Testis (tissue), 2 donors: ENCODE measurements at regions not wholly inside any gene's neighbourhood (a gene's known extent, or its start where the extent isn't known, plus 50 kb on each side); places are given as distances from the start of the nearest gene placed in this dataset.

Source experiments
- DNase-seq: peaks from one replicate; pipeline ENCODE4 v3.0.0-alpha.2; 2019
- H3K27ac ChIP-seq, 2 donors: fragments of 200-600 bp; sonication (generic); one replicate each; pipeline ENCODE4 v1.5.1; 2019
- H3K27me3 ChIP-seq: fragments of 200-600 bp; sonication (generic); one replicate; pipeline ENCODE4 v1.5.1; 2019
- H3K36me3 ChIP-seq: fragments of 200-600 bp; sonication (generic); one replicate; pipeline ENCODE4 v1.5.1; 2017; ENCODE audit warnings: low read depth; ENCODE audit errors: missing control alignments
- H3K4me1 ChIP-seq: fragments of 200-600 bp; sonication (generic); one replicate; pipeline ENCODE4 v1.5.1; 2019
- H3K4me3 ChIP-seq, 2 donors: fragments of 200-600 bp; sonication (generic); one replicate each; pipeline ENCODE4 v1.5.1; 2017 to 2019
- H3K9me3 ChIP-seq: fragments of 200-600 bp; sonication (generic); one replicate; pipeline ENCODE4 v1.5.1; 2017
- POLR2A ChIP-seq: fragments of 450-650 bp; IDR thresholded peaks from one replicate; pipeline ENCODE4 v1.6.1; 2017; ENCODE audit warnings: antibody characterized with exemption, mild to moderate bottlenecking, moderate library complexity
- WGBS, 2 donors: methylation state at CpG; one replicate each; pipeline ENCODE4 v1.1.5; 2018; 5-methylcytosine and 5-hydroxymethylcytosine counted together
- intact Hi-C: fragments of 100-400 bp; cut with DNase I; formaldehyde crosslinking; loops from one replicate; pipeline ENCODE4 v1.15.1; 2023; ENCODE audit warnings: low total_unique reads
- TF ChIP-seq, protein P1 (sequence below), 3 experiments: fragments of 450-650 bp in 2 of 3; fragments of 200-600 bp in 1 of 3; sonication (generic) in 1 of 3; IDR thresholded peaks; one replicate each; pipeline ENCODE4 v1.5.1; 2016 to 2019; ENCODE audit warnings: antibody characterized with exemption in 3 of 3, mild to moderate bottlenecking in 2 of 3, moderate library complexity in 1 of 3

DNA sequence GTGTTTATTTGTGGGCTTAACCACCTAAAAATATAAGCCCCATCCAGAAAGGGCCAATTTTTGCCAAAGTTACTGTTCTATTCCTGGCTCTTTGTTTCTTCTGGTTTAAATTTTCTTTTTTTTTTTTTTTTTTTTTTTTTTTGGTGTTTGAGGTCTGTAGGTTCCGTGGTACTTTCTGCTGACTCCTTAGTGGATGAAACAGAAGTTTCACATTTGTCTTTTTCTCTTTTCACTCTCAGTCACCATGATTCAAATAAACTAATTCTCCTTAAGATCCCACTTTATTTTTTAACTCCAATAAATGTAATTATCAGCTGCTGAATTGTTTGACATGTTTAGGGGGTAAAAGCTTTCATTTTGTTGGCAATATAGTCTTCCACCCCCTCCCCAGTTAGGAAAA lies 322.3 kb downstream of the CHRM3 start:
- no peaks in the 10 kb centered on the region for H3K9me3 ChIP-seq
- H3K36me3 ChIP-seq, result no peaks in the 10 kb centered on the region
- H3K4me3 ChIP-seq, result no peak overlapping the region
- intact Hi-C loops, result no loop called here
- TF ChIP-seq, protein P1, sequence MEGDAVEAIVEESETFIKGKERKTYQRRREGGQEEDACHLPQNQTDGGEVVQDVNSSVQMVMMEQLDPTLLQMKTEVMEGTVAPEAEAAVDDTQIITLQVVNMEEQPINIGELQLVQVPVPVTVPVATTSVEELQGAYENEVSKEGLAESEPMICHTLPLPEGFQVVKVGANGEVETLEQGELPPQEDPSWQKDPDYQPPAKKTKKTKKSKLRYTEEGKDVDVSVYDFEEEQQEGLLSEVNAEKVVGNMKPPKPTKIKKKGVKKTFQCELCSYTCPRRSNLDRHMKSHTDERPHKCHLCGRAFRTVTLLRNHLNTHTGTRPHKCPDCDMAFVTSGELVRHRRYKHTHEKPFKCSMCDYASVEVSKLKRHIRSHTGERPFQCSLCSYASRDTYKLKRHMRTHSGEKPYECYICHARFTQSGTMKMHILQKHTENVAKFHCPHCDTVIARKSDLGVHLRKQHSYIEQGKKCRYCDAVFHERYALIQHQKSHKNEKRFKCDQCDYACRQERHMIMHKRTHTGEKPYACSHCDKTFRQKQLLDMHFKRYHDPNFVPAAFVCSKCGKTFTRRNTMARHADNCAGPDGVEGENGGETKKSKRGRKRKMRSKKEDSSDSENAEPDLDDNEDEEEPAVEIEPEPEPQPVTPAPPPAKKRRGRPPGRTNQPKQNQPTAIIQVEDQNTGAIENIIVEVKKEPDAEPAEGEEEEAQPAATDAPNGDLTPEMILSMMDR (IDR thresholded peaks at IDR 0.05), result no peak
- no peak for TF ChIP-seq POLR2A
- H3K27ac ChIP-seq, result no peak overlapping the region
- WGBS, 2 donors, result 72 to 88% methylated on average over 1 of the region's 1 CpG
- DNase-seq, result no peak
- no peaks in the 10 kb centered on the region for H3K27me3 ChIP-seq
- no peaks in the 10 kb centered on the region for H3K4me1 ChIP-seq

DNA sequence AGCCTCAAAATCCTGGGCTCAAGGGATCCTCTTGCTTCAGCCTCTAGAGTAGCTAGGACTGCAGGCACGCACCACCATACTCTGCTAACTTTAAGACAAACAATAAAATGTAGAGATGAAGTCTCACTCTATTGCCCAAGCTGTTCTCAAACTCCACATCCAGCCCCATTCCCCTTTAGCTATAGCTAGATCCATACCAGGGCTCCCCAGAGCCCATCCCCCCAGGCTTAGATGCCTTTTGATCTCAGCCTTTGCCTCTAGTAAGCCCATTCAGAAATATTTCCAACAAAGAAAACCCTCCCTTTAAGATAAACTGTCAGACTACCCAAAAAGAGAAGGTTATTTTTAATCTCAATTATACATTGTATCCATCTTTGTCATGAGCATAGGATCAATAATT lies 325.4 kb downstream of the CHRM3 start:
- Histone ChIP-seq H3K9me3 (no peaks in the 10 kb centered on the region), H3K27ac (no peak overlapping the region), H3K27me3 (no peaks in the 10 kb centered on the region), H3K4me1 (no peaks in the 10 kb centered on the region), H3K4me3 (no peak overlapping the region), H3K36me3 (no peaks in the 10 kb centered on the region)
- intact Hi-C loops, result no loop called here
- WGBS, 2 donors, result 94 to 100% methylated on average over 1 of the region's 1 CpG
- no peak for DNase-seq
- TF ChIP-seq, protein P1 (IDR thresholded peaks at IDR 0.05), result no peak
- no peak for TF ChIP-seq POLR2A

- Histone ChIP-seq H3K4me3 (no peak overlapping the region), H3K27me3 (no peaks in the 10 kb centered on the region), H3K9me3 (no peaks in the 10 kb centered on the region), H3K4me1 (no peaks in the 10 kb centered on the region), H3K27ac (no peak overlapping the region), H3K36me3 (no peaks in the 10 kb centered on the region)
- TF ChIP-seq POLR2A, result no peak
- TF ChIP-seq, protein P1 (IDR thresholded peaks at IDR 0.05), result no peak
- no peak for DNase-seq
- intact Hi-C loops, result no loop called here
- 76 to 79% methylated on average over 8 of the region's 8 CpGs for WGBS, 2 donors
Measured at GRCh38 chr1:239717097-239717917, 330.9 kb downstream of the CHRM3 start.

GRCh38 chr1:239717918-239718184 lies 331.5 kb downstream of the CHRM3 start:
- TF ChIP-seq, protein P1 (IDR thresholded peaks at IDR 0.05), result no peak
- TF ChIP-seq POLR2A, result no peak
- H3K36me3 ChIP-seq, result no peaks in the 10 kb centered on the region
- H3K4me1 ChIP-seq, result no peaks in the 10 kb centered on the region
- no peaks in the 10 kb centered on the region for H3K27me3 ChIP-seq
- WGBS, 2 donors, result 84 to 94% methylated on average over 1 of the region's 1 CpG
- no peak overlapping the region for H3K4me3 ChIP-seq
- intact Hi-C loops, result no loop called here
- DNase-seq, result no peak
- no peak overlapping the region for H3K27ac ChIP-seq
- H3K9me3 ChIP-seq, result no peaks in the 10 kb centered on the region

DNA sequence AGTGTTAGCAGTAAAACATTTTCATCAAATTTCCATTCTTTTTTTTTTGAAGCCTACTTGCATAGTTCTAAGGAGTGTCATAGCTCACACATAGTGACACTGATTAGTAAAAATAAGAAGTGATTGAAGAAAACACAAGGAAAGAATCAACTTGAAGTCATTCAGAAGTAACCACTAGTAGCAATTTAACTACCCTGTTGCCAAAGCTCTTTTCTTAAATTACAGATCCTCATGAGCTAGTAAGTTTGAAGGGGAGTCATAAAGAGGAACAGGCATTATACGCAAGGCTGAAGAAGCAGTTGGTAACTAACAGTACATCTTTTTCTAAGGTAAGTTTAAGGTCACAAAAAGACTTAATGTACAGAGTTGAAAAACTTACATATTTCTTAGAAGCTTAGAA lies 332.2 kb downstream of the CHRM3 start:
- no peaks in the 10 kb centered on the region for H3K27me3 ChIP-seq
- H3K27ac ChIP-seq, result no peak overlapping the region
- no peak for TF ChIP-seq POLR2A
- TF ChIP-seq, protein P1 (IDR thresholded peaks at IDR 0.05), result no peak
- no peak overlapping the region for H3K4me3 ChIP-seq
- no peaks in the 10 kb centered on the region for H3K9me3 ChIP-seq
- intact Hi-C loops, result no loop called here
- 84 to 89% methylated on average over 1 of the region's 1 CpG for WGBS, 2 donors
- no peaks in the 10 kb centered on the region for H3K4me1 ChIP-seq
- H3K36me3 ChIP-seq, result no peaks in the 10 kb centered on the region
- DNase-seq, result no peak
